Left renal pelvis (tissue), 4 donors: ENCODE measurements at regions not wholly inside any gene's neighbourhood (a gene's known extent, or its start where the extent isn't known, plus 50 kb on each side); places are given as distances from the start of the nearest gene placed in this dataset.
A peak's percentile ranks its signal among the peaks of the same experiment; 100 is the strongest.

ENCODE experiments used
- DNase-seq, 4 donors: peaks; one replicate each; pipeline ENCODE4 v3.0.0-alpha.2; 2013; ENCODE audit warnings: low read depth in 4 of 4, low spot score in 3 of 4

DNA sequence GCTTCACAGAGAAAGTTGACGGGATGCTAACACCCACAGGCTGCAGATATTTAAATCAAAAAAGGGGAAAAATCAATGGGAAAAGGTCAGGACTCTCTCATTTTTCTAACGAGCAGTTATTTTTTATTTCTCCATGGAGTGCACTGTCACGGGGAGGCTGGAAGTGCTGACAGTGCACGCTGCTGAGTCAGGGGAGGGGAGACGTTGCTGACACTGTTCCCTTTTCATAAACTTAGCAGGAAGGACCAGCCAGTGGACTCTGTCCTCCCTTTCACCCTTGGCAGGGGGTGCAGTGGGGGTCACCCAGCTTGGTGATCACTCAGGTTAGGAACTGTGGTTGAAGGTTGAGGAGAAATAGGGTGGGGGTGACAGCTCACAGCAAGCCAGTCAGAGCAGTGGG lies 65.6 kb upstream of the FUT8 start:
- no peak for DNase-seq

DNA sequence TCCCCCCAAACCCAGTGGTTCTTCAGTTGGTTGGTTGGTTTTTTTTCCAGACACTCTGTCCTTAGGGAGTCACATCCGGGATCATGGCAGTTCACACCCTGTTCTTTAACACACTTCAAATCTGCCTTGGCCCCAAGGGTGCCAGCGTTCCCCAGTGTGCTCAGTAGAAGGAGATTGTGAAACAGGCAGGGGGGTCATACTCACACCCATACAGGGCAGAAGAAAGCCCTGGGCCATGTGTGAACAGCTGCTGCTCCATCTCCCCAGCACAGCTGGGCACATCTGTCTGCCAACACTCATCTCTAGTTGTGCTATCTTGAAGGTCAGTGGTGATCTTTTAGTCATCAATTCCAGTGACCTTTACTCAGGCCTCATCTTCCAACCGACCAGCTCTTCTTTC lies 64.4 kb upstream of the FUT8 start:
- DNase-seq, result no peak

DNA sequence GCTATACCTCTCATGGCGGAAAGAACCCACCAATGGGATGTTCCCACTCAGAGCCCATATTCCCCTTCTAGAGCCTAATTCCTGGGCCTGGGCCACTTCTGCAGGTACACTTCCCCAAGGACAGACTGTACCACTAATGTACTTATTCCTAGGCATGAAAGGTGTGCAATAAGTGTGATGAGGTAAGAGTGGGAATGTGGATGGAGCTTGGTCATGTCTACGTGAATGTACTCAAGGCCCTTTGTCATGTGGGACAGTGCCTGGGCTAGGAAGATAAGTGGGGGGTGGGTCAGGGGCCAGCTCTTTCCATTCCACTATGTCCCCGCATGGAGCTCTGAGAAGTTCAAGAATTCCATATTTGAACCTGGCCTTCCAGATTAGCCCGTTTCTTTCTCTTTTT lies 63.4 kb upstream of the FUT8 start:
- DNase-seq, result no peak

DNA sequence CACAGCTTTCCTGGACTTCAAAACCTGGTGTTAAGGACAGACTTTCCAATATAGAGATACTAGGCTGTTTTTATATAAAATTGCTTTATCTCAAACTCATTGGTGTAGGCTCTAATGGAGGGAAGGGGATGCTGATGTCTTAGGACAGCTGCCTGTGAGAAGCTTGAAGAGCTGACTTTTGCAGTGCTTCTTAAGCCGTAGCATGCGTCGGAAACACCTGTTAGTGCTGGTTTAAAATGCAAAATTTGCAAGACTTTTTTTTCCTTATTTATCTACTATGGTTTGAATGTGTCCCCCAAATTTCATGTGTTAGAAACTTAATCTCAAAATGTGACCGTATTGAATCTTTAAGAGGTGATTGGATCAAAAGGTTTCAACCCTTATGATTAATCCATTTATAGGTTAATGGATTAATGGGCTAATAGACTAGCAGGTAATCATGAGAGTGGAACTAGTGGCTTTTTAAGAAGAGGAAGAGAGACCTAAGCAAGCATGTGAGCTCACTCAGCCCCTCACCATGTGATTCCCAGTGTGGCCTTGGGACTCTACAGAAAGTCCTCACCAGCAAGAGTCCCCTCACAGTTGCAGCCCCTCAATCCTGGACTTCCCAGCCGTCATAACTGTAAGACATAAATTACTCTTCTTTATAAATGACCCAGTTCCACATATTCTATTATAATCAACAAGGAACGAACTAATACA lies 60.9 kb upstream of the FUT8 start:
- no peak for DNase-seq

GRCh38 chr14:65352964-65353530 lies 59.5 kb upstream of the FUT8 start:
- DNase-seq, result no peak

DNA sequence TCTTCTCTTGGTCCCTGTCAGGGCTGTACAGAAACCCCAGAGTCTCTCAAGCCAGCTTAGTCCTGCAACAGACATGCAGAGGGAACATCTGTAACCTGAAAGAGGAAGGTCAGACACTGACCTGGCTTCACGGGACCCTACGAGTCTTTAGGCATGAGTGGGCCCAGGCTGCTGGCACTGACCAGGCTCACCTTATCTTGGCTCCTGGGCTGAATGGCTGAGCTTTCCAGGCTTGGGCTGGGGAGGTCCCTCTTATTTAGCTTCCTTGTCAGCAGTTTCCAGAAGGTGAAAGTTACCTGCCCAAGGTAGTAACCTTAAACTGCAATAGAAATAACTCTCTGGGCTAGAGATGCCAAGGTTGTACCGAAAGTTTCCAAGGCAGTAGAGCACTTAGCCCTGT lies 58.4 kb upstream of the FUT8 start:
- DNase-seq, result no peak

- DNase-seq, result no peak
Observed at GRCh38 chr14:65354715-65355114, 57.8 kb upstream of the FUT8 start.

DNA sequence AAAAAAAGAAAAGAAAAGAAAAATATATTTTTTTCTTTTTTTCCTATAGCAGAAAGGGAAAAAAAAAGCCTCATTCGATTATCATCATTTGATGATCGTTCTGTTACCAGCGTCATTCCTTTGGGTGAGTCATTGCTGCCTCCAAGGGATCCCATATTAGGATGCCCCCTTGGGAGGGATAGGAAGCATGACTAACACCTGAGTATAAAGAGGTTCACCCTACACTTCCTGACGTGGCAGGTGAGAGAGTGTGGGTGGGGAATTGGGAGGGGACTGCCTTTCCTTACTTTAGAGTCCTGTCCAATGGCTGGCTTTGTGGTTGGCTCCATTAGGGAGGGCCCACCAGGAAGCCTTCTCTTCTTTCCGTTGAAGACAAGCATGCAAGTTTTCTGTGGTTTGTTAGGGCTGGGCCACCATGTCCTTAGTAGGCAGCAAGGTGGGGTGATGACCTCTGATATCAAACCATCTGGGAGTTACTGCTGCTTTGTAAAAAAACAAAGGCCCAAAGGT lies 56.1 kb upstream of the FUT8 start:
- DNase-seq, result no peak

DNA sequence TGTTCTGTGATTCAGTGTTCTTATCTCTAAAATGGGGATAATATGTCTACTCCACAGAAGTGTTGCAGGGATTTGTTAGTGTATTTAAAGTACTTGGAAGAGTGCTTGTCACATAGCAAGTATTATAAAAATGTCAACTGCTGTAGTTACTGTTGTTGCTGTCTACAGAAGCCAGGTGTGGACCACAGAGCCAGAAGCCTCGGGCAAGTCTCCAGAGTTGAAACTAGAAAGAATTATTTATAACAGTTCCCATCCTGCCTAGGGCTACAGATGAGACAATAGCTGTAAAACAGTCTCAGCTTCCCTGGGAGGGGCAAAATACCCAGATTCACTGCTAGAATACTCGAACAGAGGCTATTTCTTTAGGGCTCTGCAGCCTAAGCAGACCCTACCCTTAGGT lies 55.4 kb upstream of the FUT8 start:
- DNase-seq, result no peak

- DNase-seq, result no peak
Observed at GRCh38 chr14:65357689-65358088, 54.8 kb upstream of the FUT8 start.

DNA sequence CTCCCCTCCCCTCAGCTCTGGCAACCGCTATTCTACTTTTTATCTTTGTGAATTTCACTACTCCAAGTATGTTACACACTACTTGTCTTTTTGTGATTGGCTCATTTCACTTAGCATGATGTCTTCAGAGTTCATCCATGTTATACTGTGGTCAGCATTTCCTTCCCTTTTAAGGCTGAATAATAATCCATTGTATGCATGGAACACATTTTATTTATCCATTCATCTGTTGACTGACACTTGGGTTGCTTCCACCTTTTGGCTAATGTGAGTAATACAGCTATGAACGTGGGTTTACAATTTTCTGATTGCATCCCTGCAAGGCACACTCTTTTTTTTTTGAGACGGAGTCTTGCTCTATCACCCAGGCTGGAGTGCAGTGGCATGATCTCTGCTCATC lies 53.0 kb upstream of the FUT8 start:
- no peak for DNase-seq

DNA sequence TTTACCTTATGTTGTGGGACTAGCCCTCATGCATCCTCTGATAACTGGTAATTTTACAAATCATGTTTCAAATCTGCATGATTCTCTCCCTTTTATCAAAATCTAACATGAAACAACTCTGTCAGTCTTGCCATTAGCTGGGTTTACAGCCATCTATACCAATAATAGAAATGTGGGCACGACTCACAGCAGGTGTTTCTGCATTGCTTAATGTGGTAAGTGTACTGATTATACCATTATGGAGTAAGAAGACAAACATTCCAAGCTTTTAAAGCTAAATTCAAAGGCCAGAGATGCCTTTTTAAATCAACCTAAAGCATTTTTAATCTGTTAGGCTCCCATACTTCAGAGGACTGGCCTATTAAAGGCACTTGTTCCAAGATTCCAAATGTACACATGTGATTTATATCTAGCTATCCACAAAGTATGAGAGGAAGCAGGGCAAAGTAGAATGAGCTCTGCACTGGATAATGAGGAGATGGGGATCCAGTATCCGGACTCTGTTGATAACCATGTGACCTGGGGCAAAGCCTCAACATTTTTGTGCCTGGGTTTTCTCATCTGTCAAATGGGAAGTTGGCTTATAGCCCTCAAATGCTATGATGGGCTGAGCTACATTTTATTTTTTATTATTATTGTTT lies 52.3 kb upstream of the FUT8 start:
- DNase-seq, result no peak

- DNase-seq, result peak in 2 of 4 donors; percentile 11 to 14
Observed at GRCh38 chr14:65361920-65362319, 50.6 kb upstream of the FUT8 start.
